ENCODE measurements at regions not wholly inside any gene's neighbourhood (a gene's known extent, or its start where the extent isn't known, plus 50 kb on each side); places are given as distances from the start of the nearest gene placed in this dataset.

DNA sequence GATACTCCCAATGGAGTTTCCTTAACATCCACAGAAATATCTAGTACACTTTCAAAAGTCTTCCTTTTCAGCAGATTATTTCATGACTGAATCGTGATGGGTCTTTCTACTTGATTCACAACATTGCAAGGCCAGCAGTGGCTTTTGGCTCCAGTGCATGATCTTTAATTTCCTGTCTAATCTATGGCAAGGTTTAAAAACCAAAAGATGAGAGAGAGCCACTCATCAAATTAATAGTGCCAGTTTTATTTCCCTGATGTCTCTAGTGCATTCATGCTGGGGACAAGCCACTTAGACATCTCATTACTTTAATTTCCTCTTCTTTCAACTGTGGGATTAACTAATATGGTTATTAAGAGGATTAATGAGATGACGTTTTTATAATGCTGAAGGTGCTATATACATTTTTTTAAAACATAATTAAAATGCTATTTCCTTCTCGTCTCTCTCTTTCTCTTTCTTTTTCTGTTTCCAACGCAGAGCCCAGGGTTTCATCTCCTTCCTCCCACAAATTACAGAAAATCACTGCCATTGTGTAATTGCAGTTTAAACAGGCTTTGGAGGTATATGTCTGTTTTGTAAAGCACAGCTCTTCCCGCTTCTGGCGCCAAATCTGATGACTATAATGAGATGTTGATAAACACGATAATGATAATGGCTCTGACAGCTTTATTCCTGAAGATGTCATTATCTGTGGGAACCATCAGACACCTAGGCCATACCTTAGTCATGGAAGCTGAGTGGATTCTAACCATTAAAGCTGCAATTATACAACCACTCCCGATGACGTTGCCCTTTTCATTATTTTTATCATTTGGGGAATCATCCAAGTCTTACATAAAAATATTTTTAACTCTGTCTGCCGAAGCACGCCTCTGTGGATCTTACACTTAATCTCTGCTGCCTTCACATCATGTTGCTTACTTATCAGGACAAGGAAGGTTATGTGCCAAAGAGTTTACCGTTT is 103.1 kb upstream of the PPM1H start:
- TF ChIP-seq POLR2A (IDR thresholded peaks at IDR 0.05; ENCODE audit: low read depth, low read length) = no peak
- no peak for TF ChIP-seq GABPA (IDR thresholded peaks at IDR 0.05; ENCODE audit: low read depth)
- TF ChIP-seq, protein P1, sequence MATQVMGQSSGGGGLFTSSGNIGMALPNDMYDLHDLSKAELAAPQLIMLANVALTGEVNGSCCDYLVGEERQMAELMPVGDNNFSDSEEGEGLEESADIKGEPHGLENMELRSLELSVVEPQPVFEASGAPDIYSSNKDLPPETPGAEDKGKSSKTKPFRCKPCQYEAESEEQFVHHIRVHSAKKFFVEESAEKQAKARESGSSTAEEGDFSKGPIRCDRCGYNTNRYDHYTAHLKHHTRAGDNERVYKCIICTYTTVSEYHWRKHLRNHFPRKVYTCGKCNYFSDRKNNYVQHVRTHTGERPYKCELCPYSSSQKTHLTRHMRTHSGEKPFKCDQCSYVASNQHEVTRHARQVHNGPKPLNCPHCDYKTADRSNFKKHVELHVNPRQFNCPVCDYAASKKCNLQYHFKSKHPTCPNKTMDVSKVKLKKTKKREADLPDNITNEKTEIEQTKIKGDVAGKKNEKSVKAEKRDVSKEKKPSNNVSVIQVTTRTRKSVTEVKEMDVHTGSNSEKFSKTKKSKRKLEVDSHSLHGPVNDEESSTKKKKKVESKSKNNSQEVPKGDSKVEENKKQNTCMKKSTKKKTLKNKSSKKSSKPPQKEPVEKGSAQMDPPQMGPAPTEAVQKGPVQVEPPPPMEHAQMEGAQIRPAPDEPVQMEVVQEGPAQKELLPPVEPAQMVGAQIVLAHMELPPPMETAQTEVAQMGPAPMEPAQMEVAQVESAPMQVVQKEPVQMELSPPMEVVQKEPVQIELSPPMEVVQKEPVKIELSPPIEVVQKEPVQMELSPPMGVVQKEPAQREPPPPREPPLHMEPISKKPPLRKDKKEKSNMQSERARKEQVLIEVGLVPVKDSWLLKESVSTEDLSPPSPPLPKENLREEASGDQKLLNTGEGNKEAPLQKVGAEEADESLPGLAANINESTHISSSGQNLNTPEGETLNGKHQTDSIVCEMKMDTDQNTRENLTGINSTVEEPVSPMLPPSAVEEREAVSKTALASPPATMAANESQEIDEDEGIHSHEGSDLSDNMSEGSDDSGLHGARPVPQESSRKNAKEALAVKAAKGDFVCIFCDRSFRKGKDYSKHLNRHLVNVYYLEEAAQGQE (IDR thresholded peaks at IDR 0.05; ENCODE audit: low read depth, low read length) = no peak
- TF ChIP-seq, protein P2, sequence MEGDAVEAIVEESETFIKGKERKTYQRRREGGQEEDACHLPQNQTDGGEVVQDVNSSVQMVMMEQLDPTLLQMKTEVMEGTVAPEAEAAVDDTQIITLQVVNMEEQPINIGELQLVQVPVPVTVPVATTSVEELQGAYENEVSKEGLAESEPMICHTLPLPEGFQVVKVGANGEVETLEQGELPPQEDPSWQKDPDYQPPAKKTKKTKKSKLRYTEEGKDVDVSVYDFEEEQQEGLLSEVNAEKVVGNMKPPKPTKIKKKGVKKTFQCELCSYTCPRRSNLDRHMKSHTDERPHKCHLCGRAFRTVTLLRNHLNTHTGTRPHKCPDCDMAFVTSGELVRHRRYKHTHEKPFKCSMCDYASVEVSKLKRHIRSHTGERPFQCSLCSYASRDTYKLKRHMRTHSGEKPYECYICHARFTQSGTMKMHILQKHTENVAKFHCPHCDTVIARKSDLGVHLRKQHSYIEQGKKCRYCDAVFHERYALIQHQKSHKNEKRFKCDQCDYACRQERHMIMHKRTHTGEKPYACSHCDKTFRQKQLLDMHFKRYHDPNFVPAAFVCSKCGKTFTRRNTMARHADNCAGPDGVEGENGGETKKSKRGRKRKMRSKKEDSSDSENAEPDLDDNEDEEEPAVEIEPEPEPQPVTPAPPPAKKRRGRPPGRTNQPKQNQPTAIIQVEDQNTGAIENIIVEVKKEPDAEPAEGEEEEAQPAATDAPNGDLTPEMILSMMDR (IDR thresholded peaks at IDR 0.05 in 2 of 3, conservative IDR thresholded peaks at IDR 0.05 in 1 of 3; ENCODE audit: control insufficient read depth in 2 of 3, extremely low read depth in 1 of 3, insufficient read depth in 1 of 3, low read depth in 3 of 3, low read length in 3 of 3) = no peak
- no peak for TF ChIP-seq JUNB (IDR thresholded peaks at IDR 0.05)
- TF ChIP-seq SMAD1 (IDR thresholded peaks at IDR 0.05; ENCODE audit: low read depth, partially characterized antibody) = no peak
- TF ChIP-seq ZNF274 (IDR thresholded peaks at IDR 0.05; ENCODE audit: insufficient read depth, insufficient read length) = no peak
- TF ChIP-seq, protein P3, sequence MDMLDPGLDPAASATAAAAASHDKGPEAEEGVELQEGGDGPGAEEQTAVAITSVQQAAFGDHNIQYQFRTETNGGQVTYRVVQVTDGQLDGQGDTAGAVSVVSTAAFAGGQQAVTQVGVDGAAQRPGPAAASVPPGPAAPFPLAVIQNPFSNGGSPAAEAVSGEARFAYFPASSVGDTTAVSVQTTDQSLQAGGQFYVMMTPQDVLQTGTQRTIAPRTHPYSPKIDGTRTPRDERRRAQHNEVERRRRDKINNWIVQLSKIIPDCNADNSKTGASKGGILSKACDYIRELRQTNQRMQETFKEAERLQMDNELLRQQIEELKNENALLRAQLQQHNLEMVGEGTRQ (IDR thresholded peaks at IDR 0.05; ENCODE audit: borderline replicate concordance, low read depth, low read length) = no peak
- TF ChIP-seq, protein P4, sequence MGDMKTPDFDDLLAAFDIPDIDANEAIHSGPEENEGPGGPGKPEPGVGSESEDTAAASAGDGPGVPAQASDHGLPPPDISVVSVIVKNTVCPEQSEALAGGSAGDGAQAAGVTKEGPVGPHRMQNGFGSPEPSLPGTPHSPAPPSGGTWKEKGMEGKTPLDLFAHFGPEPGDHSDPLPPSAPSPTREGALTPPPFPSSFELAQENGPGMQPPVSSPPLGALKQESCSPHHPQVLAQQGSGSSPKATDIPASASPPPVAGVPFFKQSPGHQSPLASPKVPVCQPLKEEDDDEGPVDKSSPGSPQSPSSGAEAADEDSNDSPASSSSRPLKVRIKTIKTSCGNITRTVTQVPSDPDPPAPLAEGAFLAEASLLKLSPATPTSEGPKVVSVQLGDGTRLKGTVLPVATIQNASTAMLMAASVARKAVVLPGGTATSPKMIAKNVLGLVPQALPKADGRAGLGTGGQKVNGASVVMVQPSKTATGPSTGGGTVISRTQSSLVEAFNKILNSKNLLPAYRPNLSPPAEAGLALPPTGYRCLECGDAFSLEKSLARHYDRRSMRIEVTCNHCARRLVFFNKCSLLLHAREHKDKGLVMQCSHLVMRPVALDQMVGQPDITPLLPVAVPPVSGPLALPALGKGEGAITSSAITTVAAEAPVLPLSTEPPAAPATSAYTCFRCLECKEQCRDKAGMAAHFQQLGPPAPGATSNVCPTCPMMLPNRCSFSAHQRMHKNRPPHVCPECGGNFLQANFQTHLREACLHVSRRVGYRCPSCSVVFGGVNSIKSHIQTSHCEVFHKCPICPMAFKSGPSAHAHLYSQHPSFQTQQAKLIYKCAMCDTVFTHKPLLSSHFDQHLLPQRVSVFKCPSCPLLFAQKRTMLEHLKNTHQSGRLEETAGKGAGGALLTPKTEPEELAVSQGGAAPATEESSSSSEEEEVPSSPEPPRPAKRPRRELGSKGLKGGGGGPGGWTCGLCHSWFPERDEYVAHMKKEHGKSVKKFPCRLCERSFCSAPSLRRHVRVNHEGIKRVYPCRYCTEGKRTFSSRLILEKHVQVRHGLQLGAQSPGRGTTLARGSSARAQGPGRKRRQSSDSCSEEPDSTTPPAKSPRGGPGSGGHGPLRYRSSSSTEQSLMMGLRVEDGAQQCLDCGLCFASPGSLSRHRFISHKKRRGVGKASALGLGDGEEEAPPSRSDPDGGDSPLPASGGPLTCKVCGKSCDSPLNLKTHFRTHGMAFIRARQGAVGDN (IDR thresholded peaks at IDR 0.05) = no peak
- no peak for TF ChIP-seq ASH2L (IDR thresholded peaks at IDR 0.05; ENCODE audit: borderline replicate concordance, low read depth)
- TF ChIP-seq POLR2AphosphoS5 (IDR thresholded peaks at IDR 0.05; ENCODE audit: low read length) = no peak
- no peak for TF ChIP-seq HDGF (IDR thresholded peaks at IDR 0.05)
- no peak for TF ChIP-seq TCF7 (IDR thresholded peaks at IDR 0.05; ENCODE audit: borderline replicate concordance)
- TF ChIP-seq NR2C2 (IDR thresholded peaks at IDR 0.05; ENCODE audit: borderline replicate concordance, control insufficient read depth, insufficient read length, low read depth) = no peak
